ENCODE measurements at regions not wholly inside any gene's neighbourhood (a gene's known extent, or its start where the extent isn't known, plus 50 kb on each side); places are given as distances from the start of the nearest gene placed in this dataset.

DNA sequence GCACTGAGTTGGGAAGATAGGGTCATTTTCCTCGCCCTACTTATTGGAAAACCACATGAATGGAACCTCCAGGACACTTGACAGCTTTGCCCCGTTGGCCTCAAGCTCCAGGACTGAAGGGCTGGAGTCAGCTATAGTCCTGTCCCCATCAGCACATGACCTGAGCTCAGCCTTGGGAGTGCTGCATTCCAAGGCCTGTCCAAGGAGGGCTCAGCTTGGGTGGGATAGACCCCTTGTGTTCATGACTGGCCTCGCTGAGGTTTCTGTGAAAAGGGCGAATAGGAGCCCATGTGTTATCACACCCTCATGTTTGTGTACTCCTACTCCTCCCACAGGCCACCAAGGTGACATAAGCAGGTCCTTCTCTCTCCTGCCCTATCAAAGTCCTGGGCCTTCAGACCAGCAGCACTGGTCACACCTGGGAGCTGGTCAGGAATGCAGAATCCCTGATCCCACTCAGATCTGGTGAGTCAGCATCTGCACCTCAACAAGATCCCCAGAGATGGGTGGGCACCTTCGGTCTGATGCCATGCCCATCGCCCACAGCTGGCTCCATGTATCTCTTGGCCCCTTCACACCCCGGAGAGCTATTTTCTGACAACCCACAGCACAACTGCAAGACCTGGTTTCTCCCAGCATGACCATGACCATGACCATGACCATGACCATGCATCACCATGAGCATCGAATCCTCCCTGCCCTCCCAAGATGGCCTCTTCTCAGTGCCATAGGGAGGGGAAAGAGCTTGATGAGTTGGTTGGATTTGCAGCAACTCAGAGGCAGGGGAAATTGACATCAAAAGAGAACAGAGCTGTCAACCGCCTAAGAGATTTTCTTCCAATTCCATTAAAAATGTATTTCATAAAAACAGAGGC, 83.0 kb upstream of the RAB6C start:
- DNase-seq (ENCODE audit: low read depth): no peak
- TF ChIP-seq, protein P1, sequence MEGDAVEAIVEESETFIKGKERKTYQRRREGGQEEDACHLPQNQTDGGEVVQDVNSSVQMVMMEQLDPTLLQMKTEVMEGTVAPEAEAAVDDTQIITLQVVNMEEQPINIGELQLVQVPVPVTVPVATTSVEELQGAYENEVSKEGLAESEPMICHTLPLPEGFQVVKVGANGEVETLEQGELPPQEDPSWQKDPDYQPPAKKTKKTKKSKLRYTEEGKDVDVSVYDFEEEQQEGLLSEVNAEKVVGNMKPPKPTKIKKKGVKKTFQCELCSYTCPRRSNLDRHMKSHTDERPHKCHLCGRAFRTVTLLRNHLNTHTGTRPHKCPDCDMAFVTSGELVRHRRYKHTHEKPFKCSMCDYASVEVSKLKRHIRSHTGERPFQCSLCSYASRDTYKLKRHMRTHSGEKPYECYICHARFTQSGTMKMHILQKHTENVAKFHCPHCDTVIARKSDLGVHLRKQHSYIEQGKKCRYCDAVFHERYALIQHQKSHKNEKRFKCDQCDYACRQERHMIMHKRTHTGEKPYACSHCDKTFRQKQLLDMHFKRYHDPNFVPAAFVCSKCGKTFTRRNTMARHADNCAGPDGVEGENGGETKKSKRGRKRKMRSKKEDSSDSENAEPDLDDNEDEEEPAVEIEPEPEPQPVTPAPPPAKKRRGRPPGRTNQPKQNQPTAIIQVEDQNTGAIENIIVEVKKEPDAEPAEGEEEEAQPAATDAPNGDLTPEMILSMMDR (conservative IDR thresholded peaks at IDR 0.05; ENCODE audit: low read length): no peak
- no peak overlapping the region for H3K4me3 ChIP-seq (ENCODE audit: low read length)

- DNase-seq (ENCODE audit: low read depth): no peak
- H3K4me3 ChIP-seq (ENCODE audit: low read length): no peak overlapping the region
- TF ChIP-seq, protein P1 (conservative IDR thresholded peaks at IDR 0.05; ENCODE audit: low read length): no peak
Observed at GRCh38 chr2:129901754-129902415, 77.6 kb upstream of the RAB6C start.

DNA sequence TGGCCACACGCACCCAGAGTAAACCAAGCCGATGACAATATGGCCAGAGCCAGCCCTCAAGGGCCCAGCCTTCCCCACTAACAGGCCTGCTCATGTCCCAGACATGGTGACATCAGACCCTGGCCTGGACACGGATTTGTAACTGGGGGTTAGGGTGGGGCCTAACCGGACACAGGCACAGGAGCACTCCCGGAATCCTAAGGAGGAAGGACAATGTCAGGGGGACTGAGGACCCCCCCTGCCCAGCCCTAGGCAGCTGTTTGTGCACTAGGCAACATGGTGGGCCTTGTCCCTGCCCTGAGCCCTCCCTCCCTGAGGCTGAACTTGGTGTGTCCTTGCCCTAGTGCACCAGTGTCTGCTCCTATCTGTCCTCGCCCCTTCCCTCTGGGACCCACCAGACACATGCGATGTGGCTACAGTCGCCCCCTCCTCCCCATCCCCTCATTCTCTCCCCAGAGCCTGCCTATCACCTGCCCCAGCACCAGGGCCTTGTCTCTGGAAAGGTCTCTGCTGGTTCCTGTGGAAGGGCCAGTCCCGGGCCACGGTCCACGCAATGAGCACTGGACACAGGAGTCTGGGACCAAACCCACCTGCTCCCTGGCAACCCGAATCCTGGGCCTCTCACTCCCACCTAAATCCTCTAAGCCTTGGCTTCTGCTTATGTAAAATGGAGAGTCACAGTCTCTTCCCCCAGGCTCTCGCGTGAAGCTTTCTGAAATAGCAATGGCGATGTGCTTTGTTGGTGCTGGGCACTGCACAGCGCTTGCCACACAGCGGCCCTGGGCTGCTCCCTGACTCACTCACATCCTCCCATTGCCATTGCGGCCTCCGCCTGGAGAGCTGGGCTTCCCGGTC, 76.5 kb upstream of the RAB6C start:
- TF ChIP-seq, protein P1 (conservative IDR thresholded peaks at IDR 0.05; ENCODE audit: low read length): no peak
- H3K4me3 ChIP-seq (ENCODE audit: low read length): no peak overlapping the region
- no peak for DNase-seq (ENCODE audit: low read depth)

GRCh38 chr2:129903586-129904425, 75.7 kb upstream of the RAB6C start:
- TF ChIP-seq, protein P1 (conservative IDR thresholded peaks at IDR 0.05; ENCODE audit: low read length): no peak
- H3K4me3 ChIP-seq (ENCODE audit: low read length): no peak overlapping the region
- no peak for DNase-seq (ENCODE audit: low read depth)

DNA sequence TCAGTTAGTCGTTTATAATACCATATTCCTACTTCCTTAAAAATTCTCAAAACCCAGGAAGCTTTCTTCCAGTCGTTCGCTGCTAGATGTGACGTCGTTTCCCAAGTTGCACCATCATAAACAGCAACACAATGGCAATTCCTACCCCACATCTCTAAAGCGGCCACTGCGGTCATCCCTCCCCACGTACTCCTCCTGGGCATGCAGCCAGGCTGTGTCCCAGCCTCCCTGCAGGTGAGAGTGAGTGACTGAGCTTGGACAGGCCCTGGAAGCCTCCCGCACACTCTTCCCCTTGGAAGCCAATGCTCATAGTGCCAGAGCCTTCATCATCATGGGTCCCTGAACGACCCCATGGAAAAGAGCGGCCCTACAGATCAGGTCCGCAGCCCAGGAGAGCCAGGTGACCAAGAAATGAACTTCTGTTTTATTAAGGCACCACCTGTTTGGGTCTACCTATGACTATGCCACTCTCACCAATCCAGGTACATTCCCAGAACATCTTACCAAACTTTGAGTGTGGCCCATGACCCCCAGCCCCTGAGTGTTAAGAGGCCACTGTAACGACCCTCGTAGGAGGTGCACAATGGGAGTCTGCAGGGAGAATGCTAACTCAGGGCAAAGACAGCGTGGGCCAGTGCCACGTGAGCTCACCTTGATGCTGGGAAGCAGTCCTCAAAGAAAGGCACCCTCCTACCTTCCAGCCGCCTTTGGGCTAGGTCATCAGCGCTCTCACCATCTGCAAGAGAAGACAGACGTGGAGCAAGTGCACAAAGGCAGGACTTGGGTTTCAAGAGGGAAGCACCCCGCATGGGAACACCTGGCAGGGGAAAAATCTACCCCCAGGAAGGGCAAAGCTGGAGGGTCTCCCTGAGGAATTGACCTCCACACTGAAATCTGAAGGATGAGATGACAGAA, 74.7 kb upstream of the RAB6C start:
- no peak overlapping the region for H3K4me3 ChIP-seq (ENCODE audit: low read length)
- DNase-seq (ENCODE audit: low read depth): no peak
- TF ChIP-seq, protein P1 (conservative IDR thresholded peaks at IDR 0.05; ENCODE audit: low read length): no peak

Measured in AG10803 (cell line).